Keratinocyte (primary cell): ENCODE measurements at regions not wholly inside any gene's neighbourhood (a gene's known extent, or its start where the extent isn't known, plus 50 kb on each side); places are given as distances from the start of the nearest gene placed in this dataset.

Source experiments
- DNase-seq: peaks from one replicate; pipeline ENCODE4 v3.0.0-alpha.2; 2011; ENCODE audit warnings: low read depth, missing footprints, low spot score
- FAIRE-seq: peaks from 2 replicates; lab custom pipeline; 2011; peaks lifted over from hg19 to GRCh38; lab: Jason Lieb, UNC
- H2AFZ ChIP-seq: 2 replicates; pipeline ENCODE4 v1.6.0; 2012; ENCODE audit warnings: low read length, control low read depth, inconsistent platforms; ENCODE audit not compliant: control insufficient read depth
- H3K27ac ChIP-seq: 2 replicates; pipeline ENCODE4 v1.5.1; 2011; ENCODE audit warnings: low read length; ENCODE audit not compliant: control insufficient read depth, insufficient read depth
- H3K27me3 ChIP-seq: 3 replicates; pipeline ENCODE4 v1.6.0; 2011; ENCODE audit warnings: low read length; ENCODE audit not compliant: control insufficient read depth, insufficient read depth; ENCODE audit errors: extremely low read depth
- H3K36me3 ChIP-seq, 2 experiments: 2 replicates in 1 of 2; 3 replicates in 1 of 2; pipeline ENCODE4 v1.5.1; 2011; ENCODE audit warnings: low read length in 2 of 2, mild to moderate bottlenecking in 1 of 2; ENCODE audit not compliant: control insufficient read depth in 2 of 2, insufficient read depth in 2 of 2; ENCODE audit errors: extremely low read depth in 1 of 2
- H3K4me1 ChIP-seq: 3 replicates; pipeline ENCODE4 v1.5.1; 2011; ENCODE audit warnings: low read length; ENCODE audit not compliant: control insufficient read depth, insufficient read depth; ENCODE audit errors: extremely low read depth
- H3K4me2 ChIP-seq: 3 replicates; pipeline ENCODE4 v1.6.0; 2011; ENCODE audit warnings: low read depth, low read length; ENCODE audit not compliant: control insufficient read depth, insufficient read depth; ENCODE audit errors: extremely low read depth
- H3K4me3 ChIP-seq, 3 experiments: fragments of 200-600 bp in 1 of 3; sonication (generic) in 1 of 3; 2 replicates in 2 of 3; 3 replicates in 1 of 3; pipeline ENCODE4 v1.5.1; 2011 to 2016; ENCODE audit warnings: low read length in 3 of 3, mild to moderate bottlenecking in 3 of 3, control low read depth in 2 of 3, inconsistent platforms in 1 of 3, low read depth in 1 of 3, mixed read lengths in 1 of 3, mixed run types in 1 of 3, moderate library complexity in 1 of 3; ENCODE audit not compliant: control insufficient read depth in 2 of 3, insufficient read depth in 2 of 3; ENCODE audit errors: extremely low read depth in 1 of 3
- H3K79me2 ChIP-seq: 2 replicates; pipeline ENCODE4 v1.6.0; 2012; ENCODE audit warnings: low read length; ENCODE audit not compliant: control insufficient read depth, insufficient read depth
- H3K9ac ChIP-seq: 3 replicates; pipeline ENCODE4 v1.6.0; 2011; ENCODE audit warnings: low read length; ENCODE audit not compliant: control insufficient read depth, insufficient read depth; ENCODE audit errors: extremely low read depth
- H3K9me1 ChIP-seq: 3 replicates; pipeline ENCODE4 v1.6.0; 2011; ENCODE audit warnings: low read length; ENCODE audit not compliant: control insufficient read depth, insufficient read depth; ENCODE audit errors: extremely low read depth
- H3K9me3 ChIP-seq: 2 replicates; pipeline ENCODE4 v1.5.1; 2012; ENCODE audit warnings: low read depth, low read length; ENCODE audit not compliant: control insufficient read depth
- H4K20me1 ChIP-seq: 3 replicates; pipeline ENCODE4 v1.6.0; 2011; ENCODE audit warnings: low read length; ENCODE audit not compliant: control insufficient read depth, insufficient read depth; ENCODE audit errors: extremely low read depth
- CTCF ChIP-seq, 3 experiments: IDR thresholded peaks in 1 of 3; conservative IDR thresholded peaks in 1 of 3; optimal IDR thresholded peaks in 1 of 3; 2 replicates in 2 of 3; 3 replicates in 1 of 3; pipeline versions ENCODE3 to v1.5.1; 2011; ENCODE audit warnings: low read length in 3 of 3, mild to moderate bottlenecking in 3 of 3, moderate library complexity in 2 of 3, control low read depth in 1 of 3, inconsistent platforms in 1 of 3; ENCODE audit not compliant: insufficient read depth in 2 of 3; ENCODE audit errors: extremely low read depth in 1 of 3
- EZH2 ChIP-seq: IDR thresholded peaks from one replicate; pipeline ENCODE4 v1.6.1; 2012; ENCODE audit warnings: inconsistent platforms, mild to moderate bottlenecking, low read length, moderate library complexity
- dilution Hi-C: fragments of 300-500 bp; cut with MboI; formaldehyde crosslinking; loops from one replicate; pipeline ENCODE4 v1.7.0; 2020; ENCODE audit warnings: low sequenced_read_pairs; ENCODE audit not compliant: extremely low pct_ligation_motif_present

DNA sequence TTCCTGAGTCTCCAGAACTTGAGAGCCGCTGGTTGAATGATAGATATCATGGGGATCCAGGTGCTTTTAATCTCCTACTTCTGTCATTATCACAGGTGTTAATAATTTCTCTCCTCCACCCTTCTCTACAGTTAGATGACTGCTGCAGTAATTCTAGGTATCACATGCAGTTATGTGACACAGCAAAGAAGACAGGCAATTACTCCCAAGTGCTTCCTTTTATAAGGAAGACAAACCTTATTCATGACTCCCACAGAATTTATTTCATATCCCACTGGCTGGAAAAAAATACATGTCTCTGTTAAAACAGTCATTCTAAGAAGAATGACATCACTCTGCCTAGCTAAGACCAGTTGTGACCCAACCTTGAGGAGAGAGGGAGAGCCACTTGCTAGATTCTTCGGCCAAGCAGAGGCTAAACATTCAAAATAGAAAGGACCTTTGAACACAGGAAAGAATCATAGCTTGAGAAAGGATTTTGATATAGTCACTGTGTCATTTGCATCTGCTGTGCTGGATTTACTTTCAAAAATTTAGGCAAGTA lies 500.6 kb downstream of the SI start:
- H3K4me1 ChIP-seq: no peaks in the 10 kb centered on the region
- no peaks in the 10 kb centered on the region for H3K9me3 ChIP-seq
- DNase-seq: no peak
- FAIRE-seq: no peak
- H3K4me2 ChIP-seq: no peak overlapping the region
- no peaks in the 10 kb centered on the region for H3K36me3 ChIP-seq
- H3K79me2 ChIP-seq: no peaks in the 10 kb centered on the region
- no peaks in the 10 kb centered on the region for H4K20me1 ChIP-seq
- no peak overlapping the region for H3K9ac ChIP-seq
- dilution Hi-C loops: no loop called here
- H3K27ac ChIP-seq: no peak overlapping the region
- H2AFZ ChIP-seq: no peak overlapping the region
- H3K9me1 ChIP-seq: no peaks in the 10 kb centered on the region
- no peaks in the 10 kb centered on the region for H3K27me3 ChIP-seq
- TF ChIP-seq CTCF (optimal IDR thresholded peaks at IDR 0.05 in 1 of 3, IDR thresholded peaks at IDR 0.05 in 1 of 3, conservative IDR thresholded peaks at IDR 0.05 in 1 of 3; ENCODE audit: extremely low read depth in 1 of 3, insufficient read depth in 2 of 3, low read length in 3 of 3) (no peak), EZH2 (no peak)
- no peak overlapping the region for H3K4me3 ChIP-seq

DNA sequence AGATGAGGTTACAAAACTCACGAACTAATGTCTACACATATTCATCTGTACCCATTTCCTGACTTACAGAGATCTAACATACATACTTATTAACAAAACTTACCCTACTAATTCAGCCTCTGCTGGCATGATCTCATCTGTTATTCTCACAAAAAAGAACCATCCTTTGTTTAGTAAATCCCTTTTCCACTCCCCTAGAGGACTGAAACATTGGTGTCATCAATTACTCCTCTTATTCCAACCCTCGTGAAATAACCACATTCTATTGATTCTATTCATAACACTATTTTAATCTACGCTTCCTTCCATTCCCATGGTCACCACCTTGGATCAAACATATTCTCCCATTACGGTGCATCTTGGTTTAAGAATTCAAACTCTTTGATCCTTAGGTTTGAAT lies 505.9 kb downstream of the SI start:
- Histone ChIP-seq H2AFZ (no peak overlapping the region), H4K20me1 (no peaks in the 10 kb centered on the region), H3K9me3 (no peaks in the 10 kb centered on the region), H3K9ac (no peak overlapping the region), H3K4me2 (no peak overlapping the region), H3K79me2 (no peaks in the 10 kb centered on the region), H3K27ac (no peak overlapping the region), H3K4me3 (no peak overlapping the region), H3K4me1 (no peaks in the 10 kb centered on the region), H3K27me3 (no peaks in the 10 kb centered on the region), H3K36me3 (no peaks in the 10 kb centered on the region), H3K9me1 (no peaks in the 10 kb centered on the region)
- no peak for DNase-seq
- dilution Hi-C loops: no loop called here
- FAIRE-seq: no peak
- TF ChIP-seq CTCF (optimal IDR thresholded peaks at IDR 0.05 in 1 of 3, IDR thresholded peaks at IDR 0.05 in 1 of 3, conservative IDR thresholded peaks at IDR 0.05 in 1 of 3; ENCODE audit: extremely low read depth in 1 of 3, insufficient read depth in 2 of 3, low read length in 3 of 3) (no peak), EZH2 (no peak)
